ENCODE measurements at regions not wholly inside any gene's neighbourhood (a gene's known extent, or its start where the extent isn't known, plus 50 kb on each side); places are given as distances from the start of the nearest gene placed in this dataset.

DNA sequence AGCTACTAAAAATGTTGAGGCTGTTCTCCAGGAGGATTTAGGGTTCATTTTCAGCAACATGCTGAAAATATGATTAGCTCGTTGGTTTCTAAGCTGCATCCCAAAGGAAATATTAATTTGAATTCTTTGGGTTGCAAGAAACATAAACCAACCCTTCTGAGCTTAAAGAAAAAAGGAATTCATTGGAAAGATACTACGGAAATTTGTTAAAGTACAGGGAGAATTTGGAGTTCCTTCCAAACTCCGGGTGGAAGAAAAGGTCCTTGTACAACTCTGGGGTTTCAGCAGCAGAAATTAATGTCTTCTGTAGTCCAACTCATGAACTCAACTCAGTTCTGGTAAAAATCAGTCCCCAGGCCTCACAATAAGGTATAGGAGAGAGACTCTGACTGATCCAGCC, 712.9 kb downstream of the UTRN start:
- Histone ChIP-seq H3K9ac (ENCODE audit: extremely low read depth, insufficient read length, low read length) (no peak overlapping the region), H2BK5ac (ENCODE audit: insufficient read length, low read length) (no peak overlapping the region), H3K4ac (ENCODE audit: low read depth, low read length) (no peak overlapping the region), H2BK15ac (ENCODE audit: low read depth, low read length) (no peak overlapping the region), H3K4me2 (ENCODE audit: insufficient read depth, insufficient read length, low read length) (no peak overlapping the region), H3K23me2 (ENCODE audit: insufficient read length, low read depth, low read length, poor library complexity, severe bottlenecking) (no peaks in the 10 kb centered on the region), H3T11ph (ENCODE audit: low read length) (no peak overlapping the region), H4K20me1 (ENCODE audit: control insufficient read depth, insufficient read depth, insufficient read length) (no peaks in the 10 kb centered on the region), H4K91ac (ENCODE audit: insufficient read length, low read depth, low read length) (no peak overlapping the region), H2BK120ac (ENCODE audit: low read depth, low read length, poor library complexity, severe bottlenecking) (no peak overlapping the region), H3K27ac (ENCODE audit: insufficient read length, low read depth, low read length) (no peak overlapping the region), H2BK20ac (ENCODE audit: low read depth, low read length, poor library complexity, severe bottlenecking) (no peak overlapping the region), H3K14ac (ENCODE audit: insufficient read depth, low read length) (no peak overlapping the region), H3K79me1 (ENCODE audit: insufficient read depth, low read depth, low read length, poor library complexity, severe bottlenecking) (no peaks in the 10 kb centered on the region), H3K4me1 (ENCODE audit: insufficient read depth, low read length) (peaks cover 2% of the 10 kb centered on the region; the same call in 1 of the 2 replicates), H3K79me2 (ENCODE audit: insufficient read depth, low read length) (no peaks in the 10 kb centered on the region), H4K8ac (replicated peaks; ENCODE audit: insufficient read length, low read depth, low read length) (no peak overlapping the region), H3K56ac (ENCODE audit: insufficient read length, low read depth, low read length) (no peak overlapping the region), H3K27me3 (ENCODE audit: insufficient read depth, low read length) (no peaks in the 10 kb centered on the region), H3K23ac (ENCODE audit: insufficient read length, low read depth, low read length) (no peak overlapping the region), H4K5ac (ENCODE audit: insufficient read length, low read depth, low read length) (no peak overlapping the region), H2AK5ac (ENCODE audit: insufficient read length, low read length) (no peak overlapping the region), H2AFZ (ENCODE audit: low read length) (no peak overlapping the region), H2BK12ac (ENCODE audit: insufficient read length, low read depth, low read length) (no peak overlapping the region), H3K9me3 (ENCODE audit: control insufficient read depth, low read depth, low read length) (no peaks in the 10 kb centered on the region), H3K18ac (ENCODE audit: insufficient read length, low read depth, low read length) (no peak overlapping the region)
- Mint-ChIP-seq H3K9me3 (0 out of 5 replicates have a peak, but pooled peaks cover 0 to 2% of the 10 kb centered on the region in 2 experiments), H3K4me3 (no peak overlapping the region), H3K36me3 (ENCODE audit: insufficient read depth in 1 of 3, low read depth in 3 of 3) (no peaks in the 10 kb centered on the region; a peak in 1 of 7 replicates), H3K27ac (no peak overlapping the region), H3K27me3 (ENCODE audit: low read depth) (no peaks in the 10 kb centered on the region; the same call in 1 of the 2 replicates), H3K4me1 (peaks cover 8 to 9% of the 10 kb centered on the region in 2 experiments)
- TF ChIP-seq, protein P1, sequence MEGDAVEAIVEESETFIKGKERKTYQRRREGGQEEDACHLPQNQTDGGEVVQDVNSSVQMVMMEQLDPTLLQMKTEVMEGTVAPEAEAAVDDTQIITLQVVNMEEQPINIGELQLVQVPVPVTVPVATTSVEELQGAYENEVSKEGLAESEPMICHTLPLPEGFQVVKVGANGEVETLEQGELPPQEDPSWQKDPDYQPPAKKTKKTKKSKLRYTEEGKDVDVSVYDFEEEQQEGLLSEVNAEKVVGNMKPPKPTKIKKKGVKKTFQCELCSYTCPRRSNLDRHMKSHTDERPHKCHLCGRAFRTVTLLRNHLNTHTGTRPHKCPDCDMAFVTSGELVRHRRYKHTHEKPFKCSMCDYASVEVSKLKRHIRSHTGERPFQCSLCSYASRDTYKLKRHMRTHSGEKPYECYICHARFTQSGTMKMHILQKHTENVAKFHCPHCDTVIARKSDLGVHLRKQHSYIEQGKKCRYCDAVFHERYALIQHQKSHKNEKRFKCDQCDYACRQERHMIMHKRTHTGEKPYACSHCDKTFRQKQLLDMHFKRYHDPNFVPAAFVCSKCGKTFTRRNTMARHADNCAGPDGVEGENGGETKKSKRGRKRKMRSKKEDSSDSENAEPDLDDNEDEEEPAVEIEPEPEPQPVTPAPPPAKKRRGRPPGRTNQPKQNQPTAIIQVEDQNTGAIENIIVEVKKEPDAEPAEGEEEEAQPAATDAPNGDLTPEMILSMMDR (conservative IDR thresholded peaks at IDR 0.05): no peak
- DNase-seq: no peak
- WGBS (ENCODE audit: extremely low coverage, insufficient read length, low lambda C conversion rate): no CpG with 5 or more reads among the region's 3 CpGs

All from H9 (cell line).